ENCODE measurements at regions not wholly inside any gene's neighbourhood (a gene's known extent, or its start where the extent isn't known, plus 50 kb on each side); places are given as distances from the start of the nearest gene placed in this dataset.

DNA sequence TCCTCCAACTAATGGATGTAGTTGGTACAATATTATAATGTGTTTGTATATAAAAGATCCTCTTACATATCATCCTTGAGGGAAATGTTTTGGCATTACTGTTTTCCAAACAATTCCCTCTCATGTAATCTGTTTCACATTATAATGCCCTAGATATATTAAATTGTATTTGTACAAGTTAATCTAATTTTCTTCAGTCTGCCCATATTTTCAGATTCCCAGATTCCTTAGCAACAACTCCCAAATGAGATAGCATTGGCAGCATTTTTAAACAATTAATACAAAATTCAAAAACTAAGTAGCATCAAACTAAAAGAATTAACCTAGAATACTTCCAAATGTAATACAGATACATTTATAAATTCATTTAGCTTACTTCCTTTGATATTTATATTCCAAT lies 860.2 kb downstream of the C12orf50 start:
- Histone ChIP-seq H3K4me3 (ENCODE audit: low read depth in 1 of 2, low read length in 1 of 2) (no peak overlapping the region), H3K27ac (no peak overlapping the region), H3K27me3 (no peaks in the 10 kb centered on the region), H3K36me3 (no peaks in the 10 kb centered on the region), H3K9me3 (no peaks in the 10 kb centered on the region), H3K4me1 (ENCODE audit: control insufficient read depth in 1 of 2, insufficient read depth in 1 of 2, low read depth in 1 of 2, low read length in 1 of 2) (no peaks in the 10 kb centered on the region)
- TF ChIP-seq, protein P1, sequence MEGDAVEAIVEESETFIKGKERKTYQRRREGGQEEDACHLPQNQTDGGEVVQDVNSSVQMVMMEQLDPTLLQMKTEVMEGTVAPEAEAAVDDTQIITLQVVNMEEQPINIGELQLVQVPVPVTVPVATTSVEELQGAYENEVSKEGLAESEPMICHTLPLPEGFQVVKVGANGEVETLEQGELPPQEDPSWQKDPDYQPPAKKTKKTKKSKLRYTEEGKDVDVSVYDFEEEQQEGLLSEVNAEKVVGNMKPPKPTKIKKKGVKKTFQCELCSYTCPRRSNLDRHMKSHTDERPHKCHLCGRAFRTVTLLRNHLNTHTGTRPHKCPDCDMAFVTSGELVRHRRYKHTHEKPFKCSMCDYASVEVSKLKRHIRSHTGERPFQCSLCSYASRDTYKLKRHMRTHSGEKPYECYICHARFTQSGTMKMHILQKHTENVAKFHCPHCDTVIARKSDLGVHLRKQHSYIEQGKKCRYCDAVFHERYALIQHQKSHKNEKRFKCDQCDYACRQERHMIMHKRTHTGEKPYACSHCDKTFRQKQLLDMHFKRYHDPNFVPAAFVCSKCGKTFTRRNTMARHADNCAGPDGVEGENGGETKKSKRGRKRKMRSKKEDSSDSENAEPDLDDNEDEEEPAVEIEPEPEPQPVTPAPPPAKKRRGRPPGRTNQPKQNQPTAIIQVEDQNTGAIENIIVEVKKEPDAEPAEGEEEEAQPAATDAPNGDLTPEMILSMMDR (IDR thresholded peaks at IDR 0.05): no peak

DNA sequence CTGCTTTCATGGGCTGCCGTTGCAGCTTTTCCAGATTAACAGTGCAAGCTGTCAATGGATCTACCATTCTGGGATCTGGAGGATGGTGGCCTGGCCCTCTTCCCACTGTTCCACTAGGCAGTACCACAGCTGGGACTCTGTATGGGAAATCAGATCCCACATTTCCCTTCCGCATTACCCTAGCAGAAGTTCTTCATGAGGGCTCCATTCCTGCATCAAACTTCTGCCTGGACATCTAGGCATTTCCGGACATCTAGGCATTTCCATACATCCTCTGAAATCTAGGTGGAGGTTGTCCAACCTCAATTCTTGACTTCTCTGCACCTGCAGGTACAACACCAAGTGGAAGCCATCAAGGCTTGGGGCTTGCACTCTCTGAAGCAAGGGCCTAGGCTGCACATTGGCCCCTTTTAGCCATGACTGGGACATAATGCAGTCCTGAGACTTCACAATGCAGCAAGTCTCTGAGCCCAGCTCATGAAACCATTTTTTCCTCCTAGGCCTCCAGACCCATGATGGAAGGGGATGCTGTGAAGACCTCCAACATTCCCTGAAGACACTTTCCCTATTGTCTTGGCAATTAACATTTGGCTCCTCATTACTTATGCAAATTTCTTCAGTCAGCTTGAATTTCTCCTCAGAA lies 863.3 kb downstream of the C12orf50 start:
- Histone ChIP-seq H3K4me3 (ENCODE audit: low read depth in 1 of 2, low read length in 1 of 2) (no peak overlapping the region), H3K36me3 (no peaks in the 10 kb centered on the region), H3K9me3 (no peaks in the 10 kb centered on the region), H3K27me3 (no peaks in the 10 kb centered on the region), H3K27ac (no peak overlapping the region), H3K4me1 (ENCODE audit: control insufficient read depth in 1 of 2, insufficient read depth in 1 of 2, low read depth in 1 of 2, low read length in 1 of 2) (no peaks in the 10 kb centered on the region)
- TF ChIP-seq, protein P1 (IDR thresholded peaks at IDR 0.05): no peak

DNA sequence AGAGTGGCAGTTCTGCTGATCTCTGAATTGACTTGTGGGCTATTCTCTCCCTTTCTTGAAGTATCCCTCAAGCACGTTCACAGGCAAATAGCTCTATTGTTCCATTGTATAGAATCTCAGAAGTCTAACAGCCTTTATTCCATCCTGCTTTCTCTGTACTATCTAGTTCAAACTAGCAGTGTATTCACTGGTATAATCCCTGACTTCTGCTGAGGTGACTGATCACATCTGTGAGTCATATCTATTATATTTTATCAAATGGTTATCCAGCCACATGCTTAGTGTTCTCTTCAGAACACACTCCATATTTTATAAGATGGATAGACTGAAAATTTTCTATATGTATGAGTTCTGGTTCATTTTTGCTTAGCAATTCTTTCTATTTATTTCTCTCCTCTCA lies 866.1 kb downstream of the C12orf50 start:
- H3K27ac ChIP-seq: no peak overlapping the region
- TF ChIP-seq, protein P1 (IDR thresholded peaks at IDR 0.05): no peak
- no peaks in the 10 kb centered on the region for H3K27me3 ChIP-seq
- no peaks in the 10 kb centered on the region for H3K36me3 ChIP-seq
- no peaks in the 10 kb centered on the region for H3K9me3 ChIP-seq
- no peaks in the 10 kb centered on the region for H3K4me1 ChIP-seq (ENCODE audit: control insufficient read depth in 1 of 2, insufficient read depth in 1 of 2, low read depth in 1 of 2, low read length in 1 of 2)
- no peak overlapping the region for H3K4me3 ChIP-seq (ENCODE audit: low read depth in 1 of 2, low read length in 1 of 2)

DNA sequence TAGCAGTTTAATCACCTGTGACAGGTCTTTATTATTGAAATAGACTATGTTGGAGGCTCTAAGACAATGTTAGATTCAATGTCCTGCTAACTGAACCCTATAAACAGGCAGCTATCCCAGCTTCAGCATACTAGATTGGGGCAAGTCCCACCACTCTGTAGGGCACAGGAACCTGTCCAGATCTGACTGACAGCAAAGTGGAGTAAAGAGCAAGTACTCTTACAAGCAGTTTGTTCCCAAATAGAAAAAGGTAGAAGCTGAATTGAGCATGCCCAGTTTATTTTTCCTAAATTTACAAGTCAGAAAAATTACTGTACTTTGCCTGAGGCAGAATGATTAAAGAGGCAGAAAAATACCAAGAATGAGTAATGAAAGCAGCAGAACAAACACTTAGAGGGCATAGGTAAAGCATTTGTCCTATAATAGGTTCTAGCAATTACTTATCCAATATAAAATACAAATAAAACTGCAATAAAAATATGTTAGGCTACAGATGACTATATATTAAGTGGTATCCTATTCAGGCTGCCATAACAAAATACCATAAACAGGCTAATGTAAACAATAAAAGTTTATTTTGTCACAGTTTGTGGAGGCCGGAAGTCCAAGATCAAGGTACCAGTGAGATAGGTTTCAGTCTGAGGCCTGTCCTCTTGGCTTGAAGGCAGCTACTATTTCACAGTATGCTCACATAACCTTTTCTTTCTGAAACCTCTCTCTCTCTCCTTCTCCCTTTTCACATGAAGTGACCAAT lies 868.2 kb downstream of the C12orf50 start:
- Histone ChIP-seq H3K36me3 (no peaks in the 10 kb centered on the region), H3K27me3 (no peaks in the 10 kb centered on the region), H3K4me3 (ENCODE audit: low read depth in 1 of 2, low read length in 1 of 2) (no peak overlapping the region), H3K4me1 (ENCODE audit: control insufficient read depth in 1 of 2, insufficient read depth in 1 of 2, low read depth in 1 of 2, low read length in 1 of 2) (no peaks in the 10 kb centered on the region), H3K27ac (no peak overlapping the region), H3K9me3 (no peaks in the 10 kb centered on the region)
- TF ChIP-seq, protein P1 (IDR thresholded peaks at IDR 0.05): no peak

DNA sequence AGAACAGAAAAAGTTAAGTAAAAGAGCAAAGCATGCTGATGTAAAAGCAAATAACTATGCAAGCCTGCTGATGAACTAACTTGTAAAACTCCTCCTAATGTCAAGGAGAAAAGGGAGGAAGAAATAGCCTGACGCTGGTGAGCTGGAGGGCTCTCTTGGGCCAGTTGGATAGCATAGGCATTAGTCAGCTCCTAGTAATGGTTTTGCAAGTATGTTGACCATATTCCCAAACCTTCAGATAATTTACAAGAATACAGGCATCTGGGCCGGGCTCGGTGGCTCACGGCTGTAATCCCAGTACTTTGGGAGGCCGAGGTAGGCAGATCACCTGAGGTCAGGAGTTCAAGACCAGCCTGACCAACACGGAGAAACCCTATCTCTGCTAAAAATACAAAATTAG lies 871.4 kb downstream of the C12orf50 start:
- Histone ChIP-seq H3K4me1 (ENCODE audit: control insufficient read depth in 1 of 2, insufficient read depth in 1 of 2, low read depth in 1 of 2, low read length in 1 of 2) (no peaks in the 10 kb centered on the region), H3K27ac (no peak overlapping the region), H3K4me3 (ENCODE audit: low read depth in 1 of 2, low read length in 1 of 2) (no peak overlapping the region), H3K36me3 (no peaks in the 10 kb centered on the region), H3K27me3 (no peaks in the 10 kb centered on the region), H3K9me3 (no peaks in the 10 kb centered on the region)
- TF ChIP-seq, protein P1 (IDR thresholded peaks at IDR 0.05): no peak
